Pancreas (tissue), 10 donors: ENCODE measurements at regions not wholly inside any gene's neighbourhood (a gene's known extent, or its start where the extent isn't known, plus 50 kb on each side); places are given as distances from the start of the nearest gene placed in this dataset.

ENCODE experiments used
- ATAC-seq, 4 donors: fragments of 200-7000 bp; cut with Tn5 transposase; one replicate each; pipeline versions ENCODE4 v1.8.0 to v1.9.1; 2020; ENCODE audit warnings: mild to moderate bottlenecking in 4 of 4, moderate library complexity in 4 of 4
- DNase-seq, 6 donors: peaks; one replicate each; pipeline ENCODE4 v3.0.0-alpha.2; 2020
- FAIRE-seq: peaks from 2 replicates; lab custom pipeline; 2012; peaks lifted over from hg19 to GRCh38; lab: Jason Lieb, UNC
- H3K27ac ChIP-seq, 4 donors: fragments of 200-600 bp; sonication (generic); 1 replicate in 3 of 4; 2 replicates in 1 of 4; pipeline versions ENCODE4 v1.5.0 to v1.8.0; 2020
- H3K27me3 ChIP-seq, 4 donors: fragments of 200-600 bp; one replicate each; pipeline ENCODE4 v1.8.0; 2021
- H3K36me3 ChIP-seq, 3 donors: fragments of 200-600 bp; sonication (generic) in 1 of 3; one replicate each; pipeline versions ENCODE4 v1.5.0 to v1.8.0; 2020 to 2021
- H3K4me1 ChIP-seq, 3 donors: fragments of 200-600 bp; one replicate each; pipeline ENCODE4 v1.8.0; 2021
- H3K4me3 ChIP-seq, 4 donors: fragments of 200-600 bp; sonication (generic) in 2 of 4; one replicate each; pipeline versions ENCODE4 v1.5.0 to v1.8.0; 2020 to 2021
- H3K9me3 ChIP-seq, 4 donors: fragments of 200-600 bp; one replicate each; pipeline ENCODE4 v1.8.0; 2021
- CTCF ChIP-seq, 4 donors: fragments of 200-600 bp; sonication (generic) in 3 of 4; IDR thresholded peaks; one replicate each; pipeline versions ENCODE4 v1.5.0 to v1.8.0; 2021; ENCODE audit warnings: antibody characterized with exemption in 4 of 4
- WGBS, 2 donors: extraction: QIAGEN DNeasy Blood & Tissue Kit; methylation state at CpG; one replicate each; pipeline ENCODE4 v1.1.7; 2013; 5-methylcytosine and 5-hydroxymethylcytosine counted together
- intact Hi-C, 3 donors: fragments of 100-400 bp; cut with DNase I; formaldehyde crosslinking; loops; one replicate each; pipeline versions ENCODE4 v1.11.1 to v1.14.2; 2022
- donor health status: healthy with polysubstance abuse.
- donor health status: DM: no; HTN: no; CAD: no; lungs with moderate emphysema.
- donor health status: DM: no; HTN: no; CAD: no.
- donor health status: control.
- donor health status: control.
- donor health status: Bipolar disorder and iron deficiency.
- donor health status: DM: yes; HTN: yes; CAD: no.
- donor health status: DM: no; HTN: no; CAD: no.
- donor health status: DM: no; HTN: no; CAD: no.
- donor health status: DM: yes; HTN: yes; CAD: no.

GRCh38 chr22:49460091-49460490 lies 367.6 kb downstream of the BRD1 start:
- 36 to 47% methylated on average over 5 of the region's 5 CpGs for WGBS, 2 donors
- TF ChIP-seq CTCF (IDR thresholded peaks at IDR 0.05) = no peak
- ATAC-seq (no peak), DNase-seq (no peak), FAIRE-seq (no peak)
- H3K4me1 ChIP-seq = no peaks in the 10 kb centered on the region
- no peaks in the 10 kb centered on the region for H3K27me3 ChIP-seq
- intact Hi-C loops = no loop called here
- H3K4me3 ChIP-seq = no peak overlapping the region
- no peak overlapping the region for H3K27ac ChIP-seq
- no peaks in the 10 kb centered on the region for H3K9me3 ChIP-seq
- no peaks in the 10 kb centered on the region for H3K36me3 ChIP-seq

GRCh38 chr22:49458708-49459099 lies 369.0 kb downstream of the BRD1 start:
- ATAC-seq (no peak), FAIRE-seq (no peak), DNase-seq (no peak)
- no peaks in the 10 kb centered on the region for H3K9me3 ChIP-seq
- intact Hi-C loops = no loop called here
- TF ChIP-seq CTCF (IDR thresholded peaks at IDR 0.05) = no peak
- H3K27ac ChIP-seq = no peak overlapping the region
- 61 to 75% methylated on average over 15 of the region's 15 CpGs for WGBS, 2 donors
- H3K4me1 ChIP-seq = no peaks in the 10 kb centered on the region
- H3K4me3 ChIP-seq = no peak overlapping the region
- H3K27me3 ChIP-seq = no peaks in the 10 kb centered on the region
- no peaks in the 10 kb centered on the region for H3K36me3 ChIP-seq

- no peak for TF ChIP-seq CTCF (IDR thresholded peaks at IDR 0.05)
- FAIRE-seq = no peak
- Histone ChIP-seq H3K27ac (no peak overlapping the region), H3K4me3 (no peak overlapping the region), H3K27me3 (no peaks in the 10 kb centered on the region), H3K4me1 (no peaks in the 10 kb centered on the region), H3K9me3 (no peaks in the 10 kb centered on the region), H3K36me3 (no peaks in the 10 kb centered on the region)
- DNase-seq = no peak
- intact Hi-C loops = no loop called here
- no peak for ATAC-seq
- WGBS, 2 donors = 54 to 72% methylated on average over 14 of the region's 14 CpGs
These were observed 369.5 kb downstream of the BRD1 start for GRCh38 chr22:49457946-49458707.

- H3K27ac ChIP-seq = no peak overlapping the region
These were observed 370.5 kb downstream of the BRD1 start for GRCh38 chr22:49457146-49457545.

More at GRCh38 chr22:49457146-49457545, 370.5 kb downstream of the BRD1 start:
- DNase-seq (no peak), FAIRE-seq (no peak), ATAC-seq (no peak)
- Histone ChIP-seq H3K27me3 (no peaks in the 10 kb centered on the region), H3K9me3 (no peaks in the 10 kb centered on the region), H3K4me1 (no peaks in the 10 kb centered on the region), H3K4me3 (no peak overlapping the region), H3K36me3 (no peaks in the 10 kb centered on the region)
- intact Hi-C loops = no loop called here
- no peak for TF ChIP-seq CTCF (IDR thresholded peaks at IDR 0.05)
- 24 to 26% methylated on average over 17 of the region's 17 CpGs for WGBS, 2 donors
